GM06990 (cell line): ENCODE measurements at regions not wholly inside any gene's neighbourhood (a gene's known extent, or its start where the extent isn't known, plus 50 kb on each side); places are given as distances from the start of the nearest gene placed in this dataset.

Source experiments
- DNase-seq: peaks from one replicate; pipeline ENCODE4 v3.0.0-alpha.2; 2011; ENCODE audit not compliant: insufficient read length; ENCODE audit errors: extremely low read depth
- H3K27me3 ChIP-seq: replicated peaks from 2 replicates; pipeline ENCODE4 v1.6.0; 2011; ENCODE audit warnings: low read length; ENCODE audit not compliant: control insufficient read depth, insufficient read depth
- H3K36me3 ChIP-seq: 2 replicates; pipeline ENCODE4 v1.5.1; 2011; ENCODE audit warnings: low read length; ENCODE audit not compliant: control insufficient read depth, insufficient read depth
- H3K4me3 ChIP-seq: replicated peaks from 2 replicates; pipeline ENCODE4 v1.5.1; 2011; ENCODE audit warnings: low read depth, mild to moderate bottlenecking, control low read depth, low read length
- TF ChIP-seq, protein P1 (sequence below): IDR thresholded peaks from 2 replicates; pipeline ENCODE4 v1.5.1; 2011; ENCODE audit warnings: low read length, control low read depth, mild to moderate bottlenecking, inconsistent platforms; ENCODE audit not compliant: insufficient read depth, poor library complexity, severe bottlenecking

DNA sequence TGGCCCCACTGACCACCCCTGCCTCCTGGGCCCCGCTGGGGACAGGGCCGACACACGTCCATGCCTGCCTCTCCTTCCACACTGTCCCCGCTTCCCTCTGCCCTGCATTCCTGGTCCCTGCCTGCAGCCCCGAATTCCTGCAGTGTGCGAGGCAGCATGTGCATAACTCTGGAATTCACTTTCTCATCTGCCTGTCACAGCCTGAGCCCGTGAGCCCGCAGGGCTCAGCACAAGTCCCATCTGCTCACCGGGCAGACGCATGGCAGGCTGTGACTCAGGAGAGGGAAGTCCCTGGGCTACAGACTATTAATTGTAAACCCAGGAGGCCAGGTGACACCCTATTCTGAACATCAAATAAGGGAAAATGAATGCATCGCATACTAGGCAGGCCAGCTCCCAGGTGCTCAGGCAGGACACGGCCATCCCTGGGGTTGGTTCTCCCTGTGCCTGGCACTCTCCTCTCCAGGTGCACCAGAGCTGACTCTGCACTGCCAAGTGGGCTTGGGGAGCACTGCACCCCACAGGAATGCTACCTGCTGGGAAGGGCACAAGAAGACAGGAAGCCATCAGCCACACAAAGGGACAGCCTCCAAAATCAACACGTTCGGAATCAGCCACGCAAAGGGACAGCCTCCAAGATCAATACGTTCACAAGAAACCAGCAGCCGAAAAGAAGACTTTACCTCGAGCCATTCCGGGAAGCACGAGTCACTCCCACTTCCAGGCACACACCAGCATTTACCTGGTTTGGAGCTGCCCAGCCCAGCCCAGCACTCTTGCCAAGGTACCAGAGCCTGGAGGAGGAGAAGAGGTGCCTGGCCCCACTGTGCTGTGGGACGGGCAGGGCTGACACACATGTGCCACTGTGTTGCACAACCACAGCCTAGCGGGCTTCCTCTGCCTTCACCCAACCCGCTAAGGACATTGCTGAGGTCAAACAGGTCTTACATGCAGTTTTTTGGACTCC is 65.9 kb downstream of the DLL1 start:
- no peaks in the 10 kb centered on the region for H3K27me3 ChIP-seq
- H3K36me3 ChIP-seq, result no peaks in the 10 kb centered on the region
- DNase-seq, result no peak
- H3K4me3 ChIP-seq, result no peak overlapping the region
- TF ChIP-seq, protein P1, sequence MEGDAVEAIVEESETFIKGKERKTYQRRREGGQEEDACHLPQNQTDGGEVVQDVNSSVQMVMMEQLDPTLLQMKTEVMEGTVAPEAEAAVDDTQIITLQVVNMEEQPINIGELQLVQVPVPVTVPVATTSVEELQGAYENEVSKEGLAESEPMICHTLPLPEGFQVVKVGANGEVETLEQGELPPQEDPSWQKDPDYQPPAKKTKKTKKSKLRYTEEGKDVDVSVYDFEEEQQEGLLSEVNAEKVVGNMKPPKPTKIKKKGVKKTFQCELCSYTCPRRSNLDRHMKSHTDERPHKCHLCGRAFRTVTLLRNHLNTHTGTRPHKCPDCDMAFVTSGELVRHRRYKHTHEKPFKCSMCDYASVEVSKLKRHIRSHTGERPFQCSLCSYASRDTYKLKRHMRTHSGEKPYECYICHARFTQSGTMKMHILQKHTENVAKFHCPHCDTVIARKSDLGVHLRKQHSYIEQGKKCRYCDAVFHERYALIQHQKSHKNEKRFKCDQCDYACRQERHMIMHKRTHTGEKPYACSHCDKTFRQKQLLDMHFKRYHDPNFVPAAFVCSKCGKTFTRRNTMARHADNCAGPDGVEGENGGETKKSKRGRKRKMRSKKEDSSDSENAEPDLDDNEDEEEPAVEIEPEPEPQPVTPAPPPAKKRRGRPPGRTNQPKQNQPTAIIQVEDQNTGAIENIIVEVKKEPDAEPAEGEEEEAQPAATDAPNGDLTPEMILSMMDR, result no peak

DNA sequence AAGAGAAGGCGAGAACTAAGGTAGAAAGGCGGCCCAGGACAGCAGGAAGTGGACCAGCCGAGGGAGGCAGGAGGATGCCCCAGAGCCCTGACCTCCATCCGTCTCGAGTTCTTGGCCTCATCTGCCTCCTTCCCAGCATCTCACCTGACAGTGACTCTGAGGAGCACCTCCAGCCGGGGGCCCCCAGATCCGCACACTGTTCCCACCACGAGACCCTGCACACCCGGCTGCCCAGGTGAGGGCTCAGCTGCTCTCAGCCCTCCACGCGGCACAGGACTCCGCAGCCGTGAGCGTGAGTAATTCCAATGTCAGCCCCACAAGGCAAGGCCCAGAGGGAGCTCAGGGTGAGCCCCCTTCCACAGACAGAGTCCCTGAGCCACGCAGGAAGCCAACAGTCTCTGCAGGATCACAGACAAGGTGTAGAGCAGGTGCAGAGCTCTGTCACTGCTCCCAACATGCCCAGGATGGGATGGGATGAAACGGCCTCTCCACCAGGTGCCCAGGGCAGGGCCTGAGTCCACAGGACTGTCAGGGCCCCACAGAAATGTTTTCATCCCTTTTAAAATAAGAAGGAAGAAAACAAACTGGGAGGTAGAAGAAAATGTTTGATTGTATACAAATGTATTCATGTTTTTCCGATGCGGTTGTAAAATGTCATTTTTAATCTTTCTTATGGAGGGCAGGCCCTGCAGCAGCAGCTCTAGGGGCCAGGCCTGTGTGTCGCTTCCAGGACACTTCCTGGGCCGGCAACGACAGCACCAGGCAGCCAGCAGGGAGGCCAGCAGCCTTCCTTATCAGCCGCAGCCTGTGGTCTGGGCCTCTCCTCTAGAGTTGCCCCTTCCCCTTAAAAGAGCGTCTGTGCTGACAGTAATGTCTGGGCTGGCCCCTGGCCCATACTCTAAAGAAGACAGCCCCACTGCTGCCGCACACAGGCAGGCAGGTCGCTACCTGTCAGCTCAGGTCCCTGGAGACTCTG is 66.9 kb downstream of the DLL1 start:
- H3K4me3 ChIP-seq, result no peak overlapping the region
- DNase-seq, result no peak
- no peaks in the 10 kb centered on the region for H3K36me3 ChIP-seq
- no peaks in the 10 kb centered on the region for H3K27me3 ChIP-seq
- TF ChIP-seq, protein P1, result no peak

DNA sequence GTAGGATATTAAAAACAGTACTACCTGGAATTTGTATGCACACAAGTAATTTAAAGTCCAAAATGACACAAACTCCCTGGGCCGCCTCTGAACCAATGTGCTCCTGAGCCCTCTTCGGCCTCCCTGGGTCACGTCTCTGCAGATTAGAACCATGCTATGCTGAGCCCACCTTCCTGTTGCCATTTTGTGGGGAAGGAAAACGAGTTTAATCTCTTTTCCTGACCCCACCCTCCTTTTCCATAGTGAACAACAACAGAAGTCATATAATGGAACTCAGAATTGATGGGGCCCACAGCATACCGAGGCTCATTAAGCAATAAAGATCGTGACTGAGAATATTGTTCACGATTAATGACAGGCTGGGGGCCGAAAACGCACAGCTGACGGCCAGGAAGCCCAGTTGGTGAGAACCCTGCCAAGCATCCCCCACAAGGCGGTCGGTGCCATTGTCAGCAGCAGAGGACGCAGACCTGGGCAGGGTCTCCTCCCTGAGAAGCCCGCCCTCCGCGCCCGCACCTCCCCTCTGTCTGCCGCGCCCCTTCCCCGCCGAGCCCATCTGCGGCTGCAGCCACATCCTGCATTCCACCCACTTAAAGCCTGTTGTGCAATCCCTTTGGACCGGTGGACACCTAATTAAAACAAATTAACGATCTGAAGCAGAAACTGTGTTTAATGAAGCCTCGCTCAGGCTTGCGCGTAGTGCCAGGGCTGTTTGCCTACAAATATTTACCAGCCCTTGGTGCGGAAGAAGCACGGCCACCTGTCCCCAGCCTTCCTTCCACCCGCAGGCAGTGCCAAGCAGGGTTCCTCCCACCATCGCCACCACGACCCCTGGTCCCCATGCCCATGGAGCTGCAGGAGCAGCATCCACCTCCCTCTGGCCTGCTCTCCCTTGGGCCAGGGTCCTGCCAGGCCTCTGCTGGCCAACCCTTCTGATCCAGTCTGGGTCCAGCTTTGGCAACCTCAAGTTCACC is 68.1 kb downstream of the DLL1 start:
- no peaks in the 10 kb centered on the region for H3K36me3 ChIP-seq
- TF ChIP-seq, protein P1, result no peak
- H3K27me3 ChIP-seq, result no peaks in the 10 kb centered on the region
- no peak overlapping the region for H3K4me3 ChIP-seq
- no peak for DNase-seq

DNA sequence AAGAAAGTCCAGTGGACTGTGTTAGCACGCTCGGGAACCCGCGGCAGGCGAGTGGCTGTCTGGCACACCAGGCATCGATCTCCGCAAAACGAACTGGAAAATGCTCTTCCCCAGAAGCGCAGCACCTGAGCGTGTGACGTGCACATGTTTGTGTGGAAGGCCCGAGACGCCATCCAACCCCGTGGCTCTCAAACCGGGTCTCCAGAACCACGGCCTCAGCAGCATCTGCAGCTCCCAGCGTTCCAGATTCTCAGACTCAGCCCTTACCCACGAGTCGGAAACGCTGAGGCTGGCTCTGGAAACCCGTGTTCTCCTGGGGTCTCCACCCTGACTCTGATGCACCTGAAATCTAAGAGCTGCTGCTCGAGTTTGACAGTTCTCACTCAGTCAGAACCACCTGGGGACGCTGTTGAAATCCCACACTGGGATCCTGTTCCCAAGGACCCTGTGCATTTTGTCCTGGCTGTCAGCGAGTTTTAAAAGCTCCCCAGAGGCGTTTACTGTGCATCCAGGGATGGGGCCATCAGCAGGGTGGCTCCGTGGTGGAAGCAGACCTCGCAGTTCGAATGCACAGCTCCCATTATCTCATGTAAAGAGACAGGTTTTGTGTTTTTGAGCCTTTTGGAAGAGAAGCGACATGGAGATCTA is 69.0 kb downstream of the DLL1 start:
- DNase-seq, result no peak
- no peak overlapping the region for H3K4me3 ChIP-seq
- H3K27me3 ChIP-seq, result no peaks in the 10 kb centered on the region
- TF ChIP-seq, protein P1, result no peak
- H3K36me3 ChIP-seq, result no peaks in the 10 kb centered on the region
